SW480 (cell line): ENCODE measurements at regions not wholly inside any gene's neighbourhood (a gene's known extent, or its start where the extent isn't known, plus 50 kb on each side); places are given as distances from the start of the nearest gene placed in this dataset.

Source experiments
- DNase-seq: peaks from one replicate; pipeline ENCODE4 v3.0.0-alpha.2; 2016; ENCODE audit warnings: low spot score

DNA sequence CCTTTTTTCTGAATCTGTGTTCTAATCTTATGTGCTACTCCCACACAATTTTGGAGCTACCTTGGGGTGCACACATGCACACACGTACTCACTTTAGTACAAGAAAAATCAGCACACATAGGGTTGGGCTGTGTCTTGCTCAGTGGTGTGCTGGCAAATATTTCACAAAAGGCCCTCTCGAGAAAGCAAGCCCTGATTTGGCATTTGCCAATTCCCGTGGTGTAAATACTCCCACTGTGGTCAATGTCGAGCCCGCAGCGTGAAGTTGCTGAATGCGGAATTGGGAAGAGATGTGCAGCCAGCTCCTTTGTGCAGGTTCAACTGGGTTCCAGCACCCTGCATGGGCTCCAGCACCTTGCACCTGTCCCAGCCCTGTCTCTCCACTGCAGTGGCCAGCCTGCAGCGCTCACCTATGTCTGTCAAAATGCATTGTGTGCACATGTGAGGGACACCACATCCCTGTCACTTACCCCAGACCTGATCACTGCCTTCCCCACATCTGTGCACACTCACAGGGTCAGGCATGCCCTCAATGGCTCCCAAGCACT lies 78.4 kb upstream of the WNT4 start:
- no peak for DNase-seq

DNA sequence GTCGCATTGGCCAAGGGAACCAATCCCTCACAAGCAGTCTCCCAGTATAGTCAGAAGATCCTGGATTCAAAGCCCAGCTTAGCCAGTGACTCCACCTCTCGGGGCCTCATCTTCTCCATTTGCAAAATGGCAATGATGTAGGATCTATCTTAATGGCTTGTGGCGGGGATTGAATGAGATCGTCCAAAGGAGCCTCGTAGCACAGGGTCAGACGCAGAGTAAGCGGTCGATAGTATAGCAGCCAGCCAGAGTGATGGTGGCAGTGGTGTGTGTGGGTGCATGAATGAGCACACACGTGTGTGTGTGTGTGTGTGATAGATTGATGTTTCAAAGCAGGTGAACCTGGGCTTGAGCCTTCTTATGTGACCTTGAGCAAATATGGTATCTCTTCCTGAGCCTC lies 79.8 kb upstream of the WNT4 start:
- no peak for DNase-seq

DNA sequence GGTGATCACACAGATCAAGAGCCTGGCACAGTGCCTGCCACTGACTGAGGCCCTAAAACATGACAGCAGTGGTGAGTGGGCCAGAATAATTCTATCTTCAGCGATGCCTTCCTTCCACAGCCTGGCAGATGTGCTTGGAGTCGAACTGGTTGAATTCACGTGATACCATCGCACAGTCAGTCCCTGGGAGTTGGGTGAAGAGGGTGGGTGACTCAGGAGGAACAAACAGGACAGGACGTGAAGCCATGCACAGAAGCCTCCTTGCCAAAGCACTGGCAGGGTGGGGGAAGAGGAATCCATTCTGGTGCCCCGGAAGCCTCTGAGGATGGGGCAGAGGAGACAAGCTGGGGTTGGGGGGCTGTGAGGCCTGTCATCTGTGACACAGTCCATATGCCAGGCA lies 80.3 kb upstream of the WNT4 start:
- DNase-seq: no peak

DNA sequence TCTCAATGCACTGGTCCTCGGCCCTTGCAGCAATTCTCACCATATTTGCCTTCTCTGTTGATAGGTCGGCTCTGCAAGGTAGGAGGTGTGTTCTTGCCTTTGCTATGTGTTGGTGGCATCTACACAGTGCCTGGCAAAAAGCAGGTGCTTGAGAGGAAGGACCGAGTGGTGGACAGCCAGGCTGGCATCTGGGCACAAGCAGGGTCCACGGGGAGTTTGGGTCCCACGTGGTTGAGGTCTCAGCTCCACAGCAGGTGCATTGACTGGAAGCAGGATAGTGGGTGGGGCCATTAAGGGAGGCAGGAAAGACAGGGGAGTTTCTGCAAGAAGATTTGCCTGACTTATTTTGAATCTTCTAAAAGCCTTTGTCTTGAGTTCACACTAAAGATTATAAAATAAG lies 81.2 kb upstream of the WNT4 start:
- no peak for DNase-seq

DNA sequence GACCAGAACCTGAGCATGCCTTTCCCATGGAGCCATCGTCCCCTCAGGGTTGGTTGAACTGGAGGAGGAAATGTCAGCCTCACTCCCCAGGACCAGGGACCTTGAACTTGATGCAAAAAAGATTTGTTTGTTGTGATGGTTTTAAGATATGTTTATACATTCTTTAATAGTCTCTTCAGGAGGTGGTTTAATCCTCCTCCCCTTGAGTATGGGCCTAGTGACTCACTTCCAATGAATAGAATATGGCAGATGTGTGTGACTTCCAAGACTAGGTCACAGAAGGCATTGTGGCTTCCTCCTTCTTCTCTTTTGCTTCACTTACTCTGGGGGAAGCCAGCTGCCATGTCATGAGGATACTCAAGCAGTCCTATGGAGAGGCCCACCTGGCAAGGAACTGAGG lies 81.7 kb upstream of the WNT4 start:
- no peak for DNase-seq

DNA sequence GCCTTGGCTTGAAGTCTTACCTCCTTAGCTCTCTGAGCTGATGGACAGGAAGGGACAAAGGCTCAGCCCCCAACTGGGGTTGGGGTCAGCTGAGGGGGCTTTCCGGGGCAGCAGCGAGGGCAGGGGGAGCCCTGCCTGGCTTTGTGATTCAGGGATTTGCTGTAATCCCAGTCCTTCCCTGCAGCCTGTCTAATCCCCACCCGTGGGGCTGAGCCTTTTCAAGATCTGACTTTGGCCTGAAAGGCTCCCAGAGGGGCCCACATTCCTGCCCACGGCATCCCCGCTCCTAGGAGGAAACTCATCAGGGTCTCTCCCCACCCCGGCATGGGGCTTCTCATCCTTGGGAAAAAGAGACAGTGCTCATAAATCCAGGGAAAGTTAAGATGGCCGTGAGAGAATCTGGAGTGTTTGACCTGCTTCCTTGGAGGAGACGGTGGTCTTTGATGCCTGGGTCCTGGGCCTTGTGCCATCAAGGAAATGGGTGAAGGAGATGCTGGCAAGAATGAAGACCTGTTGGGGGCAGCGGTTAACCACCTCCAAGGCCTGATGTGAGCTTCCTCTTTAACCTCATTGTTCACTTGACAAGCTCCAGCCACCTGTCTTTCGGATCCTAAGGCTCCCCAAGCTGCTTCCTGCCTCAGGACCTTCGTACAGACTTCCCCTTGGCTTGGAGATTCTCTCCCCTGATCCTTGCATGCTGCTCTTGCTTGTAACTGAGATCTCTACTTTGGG lies 83.1 kb upstream of the WNT4 start:
- DNase-seq: no peak

DNA sequence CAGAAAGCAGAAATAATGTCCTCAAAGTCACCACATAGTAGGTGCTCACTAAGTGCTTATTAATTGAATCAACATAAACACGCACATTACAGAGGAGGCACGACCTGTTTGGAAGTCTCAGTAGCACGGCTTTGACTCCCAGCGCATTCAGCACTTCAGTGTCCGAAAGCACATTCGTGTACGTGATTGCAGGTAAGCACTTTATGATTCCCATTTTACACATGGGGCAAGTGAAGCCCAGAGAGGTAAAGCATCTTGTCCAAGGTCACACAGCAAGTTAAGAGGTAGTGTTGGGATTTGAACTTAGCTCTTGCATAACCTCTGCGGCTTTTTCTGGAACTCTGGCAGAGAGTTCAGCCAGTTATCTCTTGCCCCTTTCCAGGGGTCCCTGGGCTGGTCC lies 85.2 kb upstream of the WNT4 start:
- no peak for DNase-seq

DNA sequence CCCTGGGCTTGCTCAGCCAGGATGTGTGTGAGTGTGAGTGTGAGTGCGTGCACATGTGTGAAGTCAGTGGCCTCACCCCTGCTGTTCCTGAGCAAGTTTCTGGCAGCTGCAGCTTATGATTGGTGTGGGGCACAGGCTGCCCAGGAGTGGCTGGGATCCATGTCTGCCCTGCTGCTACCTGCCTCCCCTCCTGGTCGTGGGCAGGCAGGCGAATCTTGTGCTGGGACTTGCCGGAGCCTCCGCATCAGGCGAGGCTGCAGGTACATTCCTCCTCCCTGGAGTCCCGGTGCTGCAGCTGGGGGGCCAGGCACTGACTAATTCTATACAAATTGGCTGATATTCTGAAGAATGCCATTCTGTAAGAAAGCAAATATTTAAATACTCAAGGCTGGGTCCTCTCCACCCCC lies 85.6 kb upstream of the WNT4 start:
- DNase-seq: no peak

DNA sequence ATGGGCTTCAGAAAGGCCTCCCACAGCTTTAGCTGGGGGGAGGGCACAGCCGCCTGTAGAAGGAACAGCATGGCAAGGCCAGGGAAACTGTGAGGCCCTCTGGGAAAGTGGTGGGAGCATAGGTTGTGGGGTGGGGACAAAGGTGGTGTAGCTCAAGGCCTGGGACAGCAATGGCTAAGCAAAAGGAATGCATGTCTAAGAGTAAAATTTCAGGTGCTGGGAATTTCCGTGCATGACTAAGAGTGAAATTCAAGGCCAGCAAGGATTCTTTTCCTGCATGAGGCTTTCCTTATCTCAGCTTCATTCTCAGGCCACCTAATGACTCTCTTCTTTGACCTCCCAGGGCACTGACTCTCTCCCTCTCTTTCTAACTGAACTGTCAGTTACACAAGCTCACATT lies 86.5 kb upstream of the WNT4 start:
- DNase-seq: no peak

DNA sequence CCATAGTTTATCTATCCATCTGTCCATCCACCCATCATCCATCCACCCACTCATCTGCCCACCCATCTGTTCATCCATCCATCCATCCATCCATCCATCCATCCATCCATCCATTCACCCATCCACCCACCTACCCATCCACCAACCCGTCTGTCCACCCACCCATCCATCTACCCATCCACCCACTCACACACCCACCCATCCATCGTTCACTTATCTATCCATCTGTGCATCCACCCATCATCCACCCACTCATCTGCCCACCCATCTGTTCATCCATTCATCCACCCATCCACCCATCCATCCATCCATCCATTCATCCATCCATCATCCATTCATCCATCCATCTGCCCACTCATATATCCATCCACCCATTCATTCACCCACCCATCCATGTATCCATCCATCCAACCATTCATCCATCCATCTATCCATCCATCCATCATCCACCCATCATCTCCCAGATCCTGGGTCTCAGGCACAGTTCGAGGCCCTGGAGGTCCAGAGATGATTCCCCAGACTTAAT lies 88.2 kb upstream of the WNT4 start:
- DNase-seq: no peak

DNA sequence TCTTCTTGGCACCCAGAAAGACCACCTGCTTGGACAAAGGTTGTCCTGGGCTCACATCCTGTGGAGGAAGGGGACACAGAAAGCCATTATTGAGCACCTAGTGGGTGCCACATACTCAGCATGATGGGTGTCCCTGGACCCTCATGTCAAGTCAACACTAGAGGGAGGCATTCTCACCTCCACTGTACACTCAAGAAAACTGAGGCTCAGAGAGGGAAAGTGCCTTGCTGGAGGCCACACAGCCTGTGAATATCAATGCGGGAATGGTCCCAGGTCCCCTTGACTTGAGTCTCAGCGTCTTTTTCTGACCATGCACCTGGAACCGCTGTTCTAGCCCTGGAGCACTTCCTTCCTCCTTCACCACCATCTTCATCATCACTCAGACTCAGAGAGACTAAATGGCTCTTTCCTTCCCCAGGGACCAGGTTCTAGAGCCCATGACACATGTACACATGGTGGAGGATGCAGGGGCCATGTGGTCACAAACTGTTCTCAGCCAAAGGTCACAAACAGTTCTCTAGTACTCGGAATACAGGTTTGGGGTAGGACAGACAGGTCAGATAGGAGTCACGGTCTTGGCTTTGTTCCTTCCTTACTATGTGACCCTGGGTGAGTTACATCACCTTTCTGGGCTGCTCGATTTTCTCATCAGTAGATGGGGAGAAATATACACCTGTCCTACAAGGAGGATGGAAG lies 89.2 kb upstream of the WNT4 start:
- no peak for DNase-seq

DNA sequence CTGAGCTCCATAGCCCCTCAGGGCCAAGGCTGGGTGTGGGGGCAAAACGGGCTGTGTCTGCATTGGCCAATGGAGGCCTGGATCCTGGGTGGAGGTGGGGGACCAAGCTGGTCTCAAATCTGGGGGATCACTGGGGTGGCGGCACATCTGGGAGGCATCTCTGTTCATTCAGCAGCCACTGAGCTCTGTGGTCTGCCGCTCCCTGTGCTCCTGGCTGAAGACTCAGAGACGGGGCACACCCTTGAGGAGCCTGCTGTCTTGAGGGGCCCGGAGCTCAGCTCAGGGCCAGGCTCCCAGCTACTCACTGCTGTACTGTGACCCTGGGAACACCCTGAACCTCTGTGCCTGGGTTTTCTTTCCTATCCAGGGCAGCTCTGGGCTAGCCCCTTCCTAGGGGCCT lies 90.3 kb upstream of the WNT4 start:
- no peak for DNase-seq

DNA sequence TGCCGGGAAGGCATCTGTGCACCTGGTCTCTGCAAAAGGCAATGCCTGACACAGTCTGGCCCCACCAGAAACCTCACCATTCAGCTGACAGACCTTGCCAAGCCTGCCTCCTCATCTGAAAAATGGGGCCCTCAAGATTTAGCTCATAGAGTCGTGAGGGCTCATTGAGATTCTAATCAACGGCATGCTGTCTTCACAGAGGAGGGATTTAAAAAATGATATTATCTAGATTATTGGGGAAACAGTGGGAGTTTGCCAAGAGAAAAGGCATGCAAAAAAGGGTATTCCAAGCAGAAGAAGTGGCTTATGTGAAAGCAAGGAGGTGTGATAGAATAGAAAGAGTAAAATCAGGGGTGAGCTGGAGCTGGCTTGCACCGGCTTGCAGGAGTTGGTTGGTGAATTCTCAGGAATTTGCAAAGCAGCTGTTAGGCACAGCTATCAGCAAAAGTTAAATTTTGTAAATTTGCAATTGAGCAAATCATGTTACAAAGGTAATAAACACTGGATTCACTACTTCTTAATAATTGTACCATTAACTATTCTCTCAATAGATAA lies 91.7 kb upstream of the WNT4 start:
- no peak for DNase-seq

DNA sequence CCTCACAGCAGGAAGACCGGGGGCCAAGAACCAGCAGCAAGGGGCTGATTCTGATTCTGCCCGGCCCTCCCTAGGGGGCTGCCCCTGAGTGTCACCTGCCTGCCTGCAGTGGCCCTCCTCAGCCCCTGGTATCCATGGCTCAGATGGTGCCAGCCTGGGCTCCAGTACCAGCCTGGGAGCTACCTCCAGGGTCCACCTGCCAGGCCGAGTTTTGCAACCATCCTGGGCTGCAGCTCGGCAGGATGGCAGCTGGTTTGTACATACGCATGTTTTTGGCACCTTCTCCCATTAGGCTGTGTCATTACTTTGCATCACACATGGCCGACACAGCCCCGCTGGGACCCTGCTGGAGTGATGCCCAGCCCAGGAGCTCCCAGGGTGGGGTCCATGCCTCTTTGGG lies 93.3 kb upstream of the WNT4 start:
- no peak for DNase-seq

DNA sequence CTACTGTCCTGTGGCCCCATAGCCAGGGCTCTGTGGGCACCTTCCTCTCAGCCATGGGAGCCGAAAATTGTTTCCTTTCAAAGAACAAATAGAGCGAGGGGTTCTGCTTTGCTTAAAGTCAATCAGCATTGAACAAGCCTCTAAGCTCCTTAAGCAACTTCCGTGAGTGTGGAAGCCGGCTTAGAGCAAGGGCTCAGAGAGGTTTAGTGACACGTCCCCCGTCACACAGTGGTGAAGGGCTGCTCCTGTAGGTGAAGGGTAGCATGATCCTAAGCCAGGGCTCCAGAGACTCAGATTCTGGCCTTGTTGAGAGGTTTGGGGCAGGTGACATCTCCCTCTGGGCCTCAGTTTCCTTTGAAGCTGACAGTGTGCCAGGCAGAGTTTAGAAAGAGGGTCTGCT lies 94.0 kb upstream of the WNT4 start:
- DNase-seq: no peak

DNA sequence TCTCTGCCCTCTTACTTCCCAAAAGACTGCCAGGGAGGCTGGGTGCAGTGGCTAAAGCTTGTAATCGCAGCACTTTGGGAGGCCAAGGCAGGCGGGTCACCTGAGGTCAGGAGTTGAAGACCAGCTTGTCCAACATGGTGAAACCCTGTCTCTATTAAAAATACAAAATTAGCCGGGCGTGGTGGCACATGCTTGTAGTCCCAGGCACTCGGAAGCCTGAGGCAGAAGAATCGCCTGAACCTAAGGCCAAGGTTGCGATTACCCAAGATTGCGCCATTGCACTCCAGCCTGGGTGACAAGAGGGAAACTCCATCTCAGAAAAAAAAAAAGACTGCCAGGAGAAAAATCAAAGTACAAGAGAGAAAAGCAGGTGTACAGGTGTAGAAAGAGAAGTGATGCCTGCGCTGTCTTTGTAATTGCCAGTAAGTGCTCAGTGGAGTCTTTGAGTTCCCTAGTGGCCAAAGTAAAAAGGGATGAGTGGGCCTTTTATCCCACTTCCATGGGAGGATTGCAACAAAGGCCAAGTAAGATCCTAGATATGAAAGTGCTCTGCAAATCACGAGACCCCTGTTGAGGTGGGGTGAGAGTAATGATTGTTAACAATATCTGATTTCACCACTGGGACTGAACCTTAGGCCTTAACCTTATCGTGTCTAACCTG lies 94.7 kb upstream of the WNT4 start:
- DNase-seq: no peak

DNA sequence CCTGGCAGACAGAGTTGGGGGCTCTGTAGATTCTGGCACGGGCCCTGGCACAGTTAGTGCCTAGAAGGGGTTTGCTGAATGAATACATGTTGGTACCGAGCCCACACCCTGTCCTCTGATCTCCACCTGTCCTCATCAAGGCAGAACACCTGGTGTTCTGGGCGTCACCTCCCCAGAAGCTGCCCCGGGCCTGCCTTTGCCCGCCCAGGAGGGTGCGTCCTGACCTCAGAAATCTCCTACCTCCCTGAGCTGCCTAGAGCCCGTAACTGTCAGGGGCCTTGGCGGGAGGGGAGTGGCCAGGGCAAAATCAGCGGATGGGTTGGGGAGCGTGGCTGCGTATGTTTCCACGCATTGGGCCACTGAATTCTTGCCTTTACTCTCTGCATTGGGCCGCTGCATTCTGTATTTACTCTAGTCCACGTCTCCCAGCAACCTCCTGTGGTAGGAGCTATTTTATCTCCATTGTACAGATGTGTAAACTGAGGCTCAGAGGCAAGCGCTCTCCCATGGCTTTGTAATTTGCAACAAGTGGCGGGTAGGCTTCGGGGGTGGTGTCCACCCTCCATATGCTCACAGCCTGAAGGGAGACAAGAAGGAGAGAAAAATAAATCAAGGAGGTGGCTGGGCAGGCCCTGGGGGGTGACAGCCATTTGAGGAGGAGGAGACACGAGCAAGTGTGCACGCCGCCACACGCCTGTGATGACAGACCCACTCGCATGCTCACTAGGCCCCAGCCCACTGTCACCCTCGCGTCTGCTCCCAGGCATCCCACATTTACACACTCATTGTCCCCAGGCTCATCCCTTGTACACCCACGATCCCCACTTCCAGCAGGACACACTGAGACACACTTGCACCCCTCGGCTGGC lies 95.7 kb upstream of the WNT4 start:
- no peak for DNase-seq

DNA sequence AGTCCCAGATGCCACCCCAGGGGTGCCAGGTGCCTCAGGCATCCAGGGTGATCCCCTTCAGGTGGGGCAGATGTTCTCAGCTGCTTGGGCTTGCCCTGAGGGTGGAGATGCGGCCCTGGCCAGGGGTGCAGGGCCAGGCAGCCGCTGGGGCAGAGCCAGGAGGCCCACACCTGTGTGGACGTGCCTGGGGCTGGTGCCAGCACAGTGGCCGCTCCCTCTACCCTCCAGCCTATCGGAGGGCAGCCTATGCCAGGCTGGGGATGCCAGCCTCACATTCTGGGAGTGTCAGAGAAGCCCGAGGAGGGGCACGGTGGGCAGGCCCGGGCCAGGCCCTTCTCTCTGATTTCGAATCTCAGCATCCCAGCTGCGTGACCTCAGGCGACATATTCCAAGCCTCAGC lies 96.5 kb upstream of the WNT4 start:
- DNase-seq: no peak

DNA sequence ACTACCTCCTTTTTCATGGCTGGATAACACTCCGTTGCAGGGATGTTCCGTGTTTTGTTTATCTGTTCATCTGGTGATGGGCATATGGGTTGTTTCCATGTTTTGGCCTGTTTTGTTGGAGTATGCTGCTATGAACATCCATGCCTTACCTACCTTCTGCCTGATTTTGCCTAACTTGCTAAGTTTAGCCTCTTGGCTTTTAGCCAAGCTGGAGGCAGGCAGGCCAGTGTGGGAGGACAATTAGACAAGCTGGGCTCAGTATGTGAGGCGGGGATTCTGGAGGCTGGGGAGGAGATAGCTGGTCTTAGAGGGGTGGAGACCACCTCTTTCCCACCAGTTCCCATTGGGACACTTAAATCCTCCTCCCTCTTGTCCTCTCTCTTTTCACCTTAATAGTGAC lies 98.4 kb upstream of the WNT4 start:
- DNase-seq: no peak

DNA sequence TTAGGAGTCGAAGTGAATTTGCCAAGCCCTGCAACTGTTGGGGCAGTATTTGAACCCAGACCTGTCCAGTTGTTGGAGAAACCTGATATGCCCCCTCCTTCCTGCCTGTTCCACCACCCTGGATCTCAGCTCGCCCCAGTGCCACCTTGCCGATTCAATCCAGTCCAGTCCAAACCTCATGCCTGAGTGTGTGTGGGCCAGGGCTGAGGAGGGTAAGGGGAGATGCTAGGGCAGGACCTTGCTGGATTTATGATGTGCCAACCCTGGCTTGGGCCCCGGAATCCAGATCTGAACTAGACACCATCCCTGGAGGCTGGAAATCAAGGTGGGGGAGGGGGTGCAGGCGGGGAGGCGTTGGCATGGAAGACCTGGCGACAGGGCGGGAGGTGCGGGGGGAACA lies 98.9 kb upstream of the WNT4 start:
- no peak for DNase-seq

DNA sequence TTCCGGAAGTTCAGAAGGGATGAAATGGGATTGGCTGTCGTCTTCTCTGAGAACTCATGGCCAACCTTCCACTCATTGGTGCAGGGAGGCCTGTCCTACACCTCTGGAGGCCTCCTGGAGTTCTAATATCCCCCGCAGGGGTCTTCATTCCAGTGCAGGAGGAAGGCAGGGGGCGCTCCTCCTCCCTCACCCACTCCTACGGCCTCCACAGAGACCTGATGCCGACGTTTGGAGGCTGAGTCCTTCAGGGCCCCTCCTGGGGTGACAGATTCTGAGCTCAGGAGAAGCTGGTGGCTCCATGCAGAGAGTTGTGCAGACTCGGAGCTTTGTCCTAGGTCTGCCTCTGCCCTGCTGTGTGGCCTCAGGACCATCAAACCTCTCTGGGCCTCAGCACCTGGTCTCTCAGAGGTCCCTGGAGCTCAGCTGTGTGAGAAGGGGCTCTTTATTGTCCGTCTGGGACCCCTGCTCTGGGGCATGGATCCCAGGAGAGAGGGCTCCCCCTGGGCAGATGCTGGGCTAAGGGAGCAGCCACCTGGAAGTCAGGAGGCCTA lies 102.3 kb upstream of the WNT4 start:
- no peak for DNase-seq
